Testis (tissue), 2 donors: ENCODE measurements at regions not wholly inside any gene's neighbourhood (a gene's known extent, or its start where the extent isn't known, plus 50 kb on each side); places are given as distances from the start of the nearest gene placed in this dataset.
"Not testable (repeated sequence)": the region's sequence is repeated elsewhere in the genome, so short reads cannot be mapped to it uniquely, and the experiment has no call there.

Experiments
- CTCF ChIP-seq, 3 experiments: fragments of 450-650 bp in 2 of 3; fragments of 200-600 bp in 1 of 3; sonication (generic) in 1 of 3; IDR thresholded peaks; one replicate each; pipeline ENCODE4 v1.5.1; 2016 to 2019; ENCODE audit warnings: antibody characterized with exemption in 3 of 3, mild to moderate bottlenecking in 2 of 3, moderate library complexity in 1 of 3
- POLR2A ChIP-seq: fragments of 450-650 bp; IDR thresholded peaks from one replicate; pipeline ENCODE4 v1.6.1; 2017; ENCODE audit warnings: antibody characterized with exemption, mild to moderate bottlenecking, moderate library complexity

- TF ChIP-seq CTCF (IDR thresholded peaks at IDR 0.05); POLR2A: not testable (repeated sequence)
Measured at GRCh38 chr15:46098006-46098405, 463.2 kb downstream of the SQOR start.
